ENCODE measurements at regions not wholly inside any gene's neighbourhood (a gene's known extent, or its start where the extent isn't known, plus 50 kb on each side); places are given as distances from the start of the nearest gene placed in this dataset.

DNA sequence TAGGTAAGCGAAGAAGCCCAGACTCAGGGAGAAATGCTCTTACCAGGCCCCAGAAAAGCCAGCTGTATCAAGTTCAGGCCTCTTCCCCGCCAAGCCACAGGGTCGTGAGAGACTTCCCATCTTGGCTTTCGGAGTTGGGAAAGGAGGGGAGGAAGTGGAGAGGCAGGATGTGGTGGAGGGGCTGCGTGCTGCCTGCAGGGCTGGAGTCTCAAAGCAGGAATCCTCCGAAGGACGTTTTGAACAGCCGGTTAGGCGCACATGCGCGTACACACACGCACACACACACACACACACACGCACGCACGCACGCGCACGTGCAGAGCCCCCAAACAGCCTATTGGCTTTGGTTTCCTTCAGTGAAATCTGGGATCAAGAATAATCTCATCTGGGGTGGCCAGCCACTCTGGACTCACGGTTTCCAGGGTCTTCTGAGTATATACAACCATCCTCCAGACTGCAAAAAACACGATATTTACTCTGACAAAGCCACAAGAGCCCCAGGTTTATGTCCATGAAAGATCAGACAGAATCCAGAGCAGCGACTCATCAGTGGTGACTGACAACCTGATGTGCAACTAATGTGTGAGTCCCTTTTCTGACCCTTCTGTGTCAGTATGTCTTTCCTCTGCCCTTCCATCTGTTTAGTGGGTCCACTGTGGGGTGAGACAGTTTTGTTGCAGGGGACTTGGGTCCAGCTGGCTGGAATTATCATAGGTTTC lies 115.0 kb upstream of the ZNF438 start:
- H3K9me3 Mint-ChIP-seq (ENCODE audit: unreplicated experiment) = peaks cover 4% of the 10 kb centered on the region
- TF ChIP-seq EZH2 (IDR thresholded peaks at IDR 0.05; ENCODE audit: insufficient read depth, low read length) = no peak
- TF ChIP-seq, protein P1, sequence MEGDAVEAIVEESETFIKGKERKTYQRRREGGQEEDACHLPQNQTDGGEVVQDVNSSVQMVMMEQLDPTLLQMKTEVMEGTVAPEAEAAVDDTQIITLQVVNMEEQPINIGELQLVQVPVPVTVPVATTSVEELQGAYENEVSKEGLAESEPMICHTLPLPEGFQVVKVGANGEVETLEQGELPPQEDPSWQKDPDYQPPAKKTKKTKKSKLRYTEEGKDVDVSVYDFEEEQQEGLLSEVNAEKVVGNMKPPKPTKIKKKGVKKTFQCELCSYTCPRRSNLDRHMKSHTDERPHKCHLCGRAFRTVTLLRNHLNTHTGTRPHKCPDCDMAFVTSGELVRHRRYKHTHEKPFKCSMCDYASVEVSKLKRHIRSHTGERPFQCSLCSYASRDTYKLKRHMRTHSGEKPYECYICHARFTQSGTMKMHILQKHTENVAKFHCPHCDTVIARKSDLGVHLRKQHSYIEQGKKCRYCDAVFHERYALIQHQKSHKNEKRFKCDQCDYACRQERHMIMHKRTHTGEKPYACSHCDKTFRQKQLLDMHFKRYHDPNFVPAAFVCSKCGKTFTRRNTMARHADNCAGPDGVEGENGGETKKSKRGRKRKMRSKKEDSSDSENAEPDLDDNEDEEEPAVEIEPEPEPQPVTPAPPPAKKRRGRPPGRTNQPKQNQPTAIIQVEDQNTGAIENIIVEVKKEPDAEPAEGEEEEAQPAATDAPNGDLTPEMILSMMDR (IDR thresholded peaks at IDR 0.05; ENCODE audit: insufficient read depth, low read depth, low read length) = no peak
- Histone ChIP-seq H3K36me3 (ENCODE audit: insufficient read depth, low read length) (no peaks in the 10 kb centered on the region), H3K79me2 (ENCODE audit: insufficient read depth, low read length) (no peaks in the 10 kb centered on the region), H3K9me3 (ENCODE audit: insufficient read depth, low read depth, low read length) (no peaks in the 10 kb centered on the region), H3K9ac (ENCODE audit: low read length) (peak overlapping the region; percentile 15), H3K27me3 (ENCODE audit: insufficient read depth, low read length) (no peaks in the 10 kb centered on the region), H2AFZ (ENCODE audit: low read depth, low read length) (peak overlapping the region; percentile 44), H3K27ac (ENCODE audit: low read depth, low read length) (peak overlapping the region; percentile 69), H3K4me3 (ENCODE audit: insufficient read depth, low read depth, low read length) (no peak overlapping the region), H3K4me1 (ENCODE audit: insufficient read depth, low read length) (peaks cover 35% of the 10 kb centered on the region), H4K20me1 (ENCODE audit: insufficient read depth, low read length) (no peaks in the 10 kb centered on the region), H3K4me2 (ENCODE audit: low read length) (peak overlapping the region; percentile 57)
- peak overlapping the region; percentile 70 for H3K4me3 Mint-ChIP-seq (ENCODE audit: unreplicated experiment)
- peaks cover 32% of the 10 kb centered on the region for H3K4me1 Mint-ChIP-seq (ENCODE audit: low read depth, unreplicated experiment)
- H3K36me3 Mint-ChIP-seq (ENCODE audit: low read depth, unreplicated experiment) = no peaks in the 10 kb centered on the region
- peak overlapping the region; percentile 89 for H3K27ac Mint-ChIP-seq (ENCODE audit: unreplicated experiment)
- H3K27me3 Mint-ChIP-seq (ENCODE audit: low read depth, unreplicated experiment) = no peaks in the 10 kb centered on the region
- DNase-seq (ENCODE audit: low read depth) = peak; percentile 86
- FAIRE-seq = no peak

DNA sequence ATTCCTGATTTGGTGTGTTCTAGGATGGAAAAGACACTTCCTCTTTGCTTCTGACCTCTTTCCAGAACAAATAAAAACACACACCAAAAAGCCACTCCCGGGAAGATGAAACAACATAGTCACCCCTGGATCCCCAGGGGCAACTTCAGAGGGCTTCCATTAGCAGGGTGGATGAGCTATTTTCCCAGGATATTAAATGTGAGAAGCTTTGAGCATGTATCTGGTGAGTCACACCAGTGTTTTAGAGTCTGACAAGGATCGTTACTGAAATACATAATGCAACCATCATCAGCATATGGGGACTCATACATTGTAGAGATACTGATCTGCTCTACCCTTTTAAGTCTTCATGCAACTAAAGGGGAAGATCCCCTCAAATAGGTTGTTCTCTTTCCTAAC lies 115.5 kb upstream of the ZNF438 start:
- no peaks in the 10 kb centered on the region for H3K27me3 Mint-ChIP-seq (ENCODE audit: low read depth, unreplicated experiment)
- H3K9ac ChIP-seq (ENCODE audit: low read length) = peak overlapping the region; percentile 15
- H3K36me3 ChIP-seq (ENCODE audit: insufficient read depth, low read length) = no peaks in the 10 kb centered on the region
- TF ChIP-seq, protein P1 (IDR thresholded peaks at IDR 0.05; ENCODE audit: insufficient read depth, low read depth, low read length) = no peak
- TF ChIP-seq EZH2 (IDR thresholded peaks at IDR 0.05; ENCODE audit: insufficient read depth, low read length) = no peak
- H3K9me3 Mint-ChIP-seq (ENCODE audit: unreplicated experiment) = peaks cover 4% of the 10 kb centered on the region
- H3K4me1 Mint-ChIP-seq (ENCODE audit: low read depth, unreplicated experiment) = peaks cover 27% of the 10 kb centered on the region
- H3K4me3 Mint-ChIP-seq (ENCODE audit: unreplicated experiment) = no peak overlapping the region
- no peaks in the 10 kb centered on the region for H4K20me1 ChIP-seq (ENCODE audit: insufficient read depth, low read length)
- no peaks in the 10 kb centered on the region for H3K79me2 ChIP-seq (ENCODE audit: insufficient read depth, low read length)
- H3K36me3 Mint-ChIP-seq (ENCODE audit: low read depth, unreplicated experiment) = no peaks in the 10 kb centered on the region
- peak overlapping the region; percentile 69 for H3K27ac ChIP-seq (ENCODE audit: low read depth, low read length)
- FAIRE-seq = peak; percentile 5
- H3K4me3 ChIP-seq (ENCODE audit: insufficient read depth, low read depth, low read length) = no peak overlapping the region
- peaks cover 30% of the 10 kb centered on the region for H3K4me1 ChIP-seq (ENCODE audit: insufficient read depth, low read length)
- H3K27me3 ChIP-seq (ENCODE audit: insufficient read depth, low read length) = no peaks in the 10 kb centered on the region
- DNase-seq (ENCODE audit: low read depth) = peak; percentile 75
- no peaks in the 10 kb centered on the region for H3K9me3 ChIP-seq (ENCODE audit: insufficient read depth, low read depth, low read length)
- H3K4me2 ChIP-seq (ENCODE audit: low read length) = peak overlapping the region; percentile 57
- peak overlapping the region; percentile 89 for H3K27ac Mint-ChIP-seq (ENCODE audit: unreplicated experiment)
- H2AFZ ChIP-seq (ENCODE audit: low read depth, low read length) = no peak overlapping the region

- no peaks in the 10 kb centered on the region for H4K20me1 ChIP-seq (ENCODE audit: insufficient read depth, low read length)
- H3K79me2 ChIP-seq (ENCODE audit: insufficient read depth, low read length) = no peaks in the 10 kb centered on the region
- no peak overlapping the region for H3K27ac Mint-ChIP-seq (ENCODE audit: unreplicated experiment)
- H3K9ac ChIP-seq (ENCODE audit: low read length) = no peak overlapping the region
- TF ChIP-seq, protein P1 (IDR thresholded peaks at IDR 0.05; ENCODE audit: insufficient read depth, low read depth, low read length) = no peak
- no peak for TF ChIP-seq EZH2 (IDR thresholded peaks at IDR 0.05; ENCODE audit: insufficient read depth, low read length)
- no peak overlapping the region for H3K4me3 ChIP-seq (ENCODE audit: insufficient read depth, low read depth, low read length)
- no peaks in the 10 kb centered on the region for H3K36me3 ChIP-seq (ENCODE audit: insufficient read depth, low read length)
- H3K27ac ChIP-seq (ENCODE audit: low read depth, low read length) = no peak overlapping the region
- H3K4me1 ChIP-seq (ENCODE audit: insufficient read depth, low read length) = peaks cover 27% of the 10 kb centered on the region
- H3K9me3 Mint-ChIP-seq (ENCODE audit: unreplicated experiment) = no peaks in the 10 kb centered on the region
- H3K4me3 Mint-ChIP-seq (ENCODE audit: unreplicated experiment) = no peak overlapping the region
- H3K4me2 ChIP-seq (ENCODE audit: low read length) = no peak overlapping the region
- peaks cover 31% of the 10 kb centered on the region for H3K4me1 Mint-ChIP-seq (ENCODE audit: low read depth, unreplicated experiment)
- FAIRE-seq (no peak), DNase-seq (ENCODE audit: low read depth) (no peak)
- no peaks in the 10 kb centered on the region for H3K27me3 ChIP-seq (ENCODE audit: insufficient read depth, low read length)
- H3K9me3 ChIP-seq (ENCODE audit: insufficient read depth, low read depth, low read length) = no peaks in the 10 kb centered on the region
- H3K27me3 Mint-ChIP-seq (ENCODE audit: low read depth, unreplicated experiment) = no peaks in the 10 kb centered on the region
- no peak overlapping the region for H2AFZ ChIP-seq (ENCODE audit: low read depth, low read length)
- H3K36me3 Mint-ChIP-seq (ENCODE audit: low read depth, unreplicated experiment) = no peaks in the 10 kb centered on the region
These were observed 117.3 kb upstream of the ZNF438 start for GRCh38 chr10:31148951-31149350.

Measured in astrocyte (in vitro differentiated cells and primary cell).